ENCODE measurements at regions not wholly inside any gene's neighbourhood (a gene's known extent, or its start where the extent isn't known, plus 50 kb on each side); places are given as distances from the start of the nearest gene placed in this dataset.
A peak's percentile ranks its signal among the peaks of the same experiment; 100 is the strongest.
"Not testable (repeated sequence)": the region's sequence is repeated elsewhere in the genome, so short reads cannot be mapped to it uniquely, and the experiment has no call there.

GRCh38 chr2:183533021-183533420 lies 408.8 kb downstream of the NUP35 start:
- DNase-seq, result no peak

- no peak for DNase-seq
Measured at GRCh38 chr2:183536290-183536689, 412.0 kb downstream of the NUP35 start.

GRCh38 chr2:183536714-183537113 lies 412.5 kb downstream of the NUP35 start:
- DNase-seq, result no peak

- no peak for DNase-seq
Measured at GRCh38 chr2:183541766-183542165, 417.5 kb downstream of the NUP35 start.

GRCh38 chr2:183542606-183543005 lies 418.4 kb downstream of the NUP35 start:
- no peak for DNase-seq

- no peak for DNase-seq
Measured at GRCh38 chr2:183543222-183543621, 419.0 kb downstream of the NUP35 start.

- no peak for DNase-seq
Measured at GRCh38 chr2:183543731-183544130, 419.5 kb downstream of the NUP35 start.

- not testable (repeated sequence) for DNase-seq
Measured at GRCh38 chr2:183546560-183547350, 422.5 kb downstream of the NUP35 start.

GRCh38 chr2:183552716-183553115 lies 428.5 kb downstream of the NUP35 start:
- no peak for DNase-seq

GRCh38 chr2:183564726-183565125 lies 440.5 kb downstream of the NUP35 start:
- DNase-seq, result no peak

- no peak for DNase-seq
Measured at GRCh38 chr2:183575481-183575880, 451.2 kb downstream of the NUP35 start.

GRCh38 chr2:183579686-183580085 lies 455.4 kb downstream of the NUP35 start:
- DNase-seq, result no peak

GRCh38 chr2:183592271-183592670 lies 468.0 kb downstream of the NUP35 start:
- DNase-seq, result no peak

- no peak for DNase-seq
Measured at GRCh38 chr2:183594150-183594549, 469.9 kb downstream of the NUP35 start.

GRCh38 chr2:183597841-183598240 lies 473.6 kb downstream of the NUP35 start:
- no peak for DNase-seq

- DNase-seq, result no peak
Measured at GRCh38 chr2:183604065-183604464, 479.8 kb downstream of the NUP35 start.

- DNase-seq, result no peak
Measured at GRCh38 chr2:183605440-183605839, 481.2 kb downstream of the NUP35 start.

- DNase-seq, result no peak
Measured at GRCh38 chr2:183606022-183606717, 481.9 kb downstream of the NUP35 start.

- DNase-seq, result no peak
Measured at GRCh38 chr2:183606718-183607085, 482.5 kb downstream of the NUP35 start.

- DNase-seq, result no peak
Measured at GRCh38 chr2:183607995-183608394, 483.8 kb downstream of the NUP35 start.

- no peak for DNase-seq
Measured at GRCh38 chr2:183608747-183609146, 484.5 kb downstream of the NUP35 start.

GRCh38 chr2:183610724-183611123 lies 486.5 kb downstream of the NUP35 start:
- DNase-seq, result no peak

- peak; percentile 17 for DNase-seq
Measured at GRCh38 chr2:183614799-183615435, 490.7 kb downstream of the NUP35 start.

Data from muscle of arm (tissue), 1 donor.